PC-9 (cell line): ENCODE measurements at regions not wholly inside any gene's neighbourhood (a gene's known extent, or its start where the extent isn't known, plus 50 kb on each side); places are given as distances from the start of the nearest gene placed in this dataset.

Experiments used
- BruUV-seq: library from RNA; stranded (reverse); fragments of 400-500 nt; replicated peaks from 2 replicates; lab custom pipeline; 2021; lab: Mats Ljungman, UMichigan
- CTCF ChIA-PET: fragments of 300-600 bp; sonication (Branson Sonifier 250); formaldehyde crosslinking; loops from one replicate; lab custom pipeline; 2022; ENCODE audit warnings: antibody characterized with exemption; lab: Charles Lee
- POLR2A ChIA-PET: fragments of 300-600 bp; sonication (Branson Sonifier 250); formaldehyde crosslinking; loops from one replicate; lab custom pipeline; 2022; ENCODE audit warnings: antibody characterized with exemption; ENCODE audit not compliant: unreplicated experiment; lab: Charles Lee
- DNase-seq, 2 experiments: peaks; one replicate each; pipeline versions ENCODE4 v3.0.0 to v3.0.0-alpha.2; 2015 to 2022; ENCODE audit warnings: mixed read lengths in 1 of 2
- H2AFZ ChIP-seq: fragments of 200-600 bp; sonication (generic); 2 replicates; pipeline ENCODE4 v1.8.1; 2017; ENCODE audit warnings: antibody characterized with exemption
- H3F3A ChIP-seq: fragments of 200-600 bp; sonication (generic); 2 replicates; pipeline ENCODE4 v1.8.1; 2017; ENCODE audit warnings: antibody characterized with exemption, mild to moderate bottlenecking, low read depth; ENCODE audit not compliant: insufficient read depth
- H3K27ac ChIP-seq: fragments of 200-600 bp; sonication (generic); 2 replicates; pipeline ENCODE4 v1.6.1; 2016; ENCODE audit warnings: mixed run types
- H3K27me3 ChIP-seq: fragments of 200-600 bp; sonication (generic); 2 replicates; pipeline ENCODE4 v1.6.1; 2016; ENCODE audit warnings: low read depth, mixed run types; ENCODE audit not compliant: insufficient read depth
- H3K36me3 ChIP-seq: fragments of 200-600 bp; sonication (generic); 2 replicates; pipeline ENCODE4 v1.6.1; 2016; ENCODE audit warnings: low read depth, mixed run types
- H3K4me1 ChIP-seq: fragments of 200-600 bp; sonication (generic); replicated peaks from 2 replicates; pipeline ENCODE4 v1.6.1; 2016; ENCODE audit warnings: mixed run types; ENCODE audit not compliant: insufficient read depth
- H3K4me2 ChIP-seq: fragments of 200-600 bp; sonication (generic); 2 replicates; pipeline ENCODE4 v1.6.1; 2017; ENCODE audit warnings: mixed run types
- H3K4me3 ChIP-seq: fragments of 200-600 bp; sonication (generic); 2 replicates; pipeline ENCODE4 v1.6.1; 2016; ENCODE audit warnings: mixed run types
- H3K79me2 ChIP-seq: fragments of 200-600 bp; sonication (generic); 2 replicates; pipeline ENCODE4 v1.6.1; 2017; ENCODE audit warnings: low read depth, mixed run types
- H3K9me2 ChIP-seq: fragments of 200-600 bp; sonication (generic); 2 replicates; pipeline ENCODE4 v1.8.1; 2017; ENCODE audit warnings: mild to moderate bottlenecking; ENCODE audit not compliant: insufficient read depth
- H3K9me3 ChIP-seq: fragments of 200-600 bp; sonication (generic); 2 replicates; pipeline ENCODE4 v1.8.1; 2016; ENCODE audit warnings: low read depth; ENCODE audit not compliant: insufficient read depth
- H4K20me1 ChIP-seq: fragments of 200-600 bp; sonication (generic); 2 replicates; pipeline ENCODE4 v1.8.1; 2017; ENCODE audit not compliant: insufficient read depth
- EZH2 ChIP-seq: fragments of 200-600 bp; sonication (generic); IDR thresholded peaks from 2 replicates; pipeline ENCODE4 v1.8.0; 2017; ENCODE audit warnings: antibody characterized with exemption, low read depth
- intact Hi-C: fragments of 100-400 bp; cut with micrococcal nuclease; formaldehyde crosslinking; loops from one replicate; pipeline ENCODE4 v1.10.0; 2022; ENCODE audit not compliant: unreplicated experiment
- TF ChIP-seq, protein P1 (sequence below): fragments of 200-600 bp; sonication (generic); conservative IDR thresholded peaks from 2 replicates; pipeline ENCODE4 v1.6.1; 2017; ENCODE audit warnings: mixed run types, antibody characterized with exemption, mild to moderate bottlenecking, moderate library complexity

DNA sequence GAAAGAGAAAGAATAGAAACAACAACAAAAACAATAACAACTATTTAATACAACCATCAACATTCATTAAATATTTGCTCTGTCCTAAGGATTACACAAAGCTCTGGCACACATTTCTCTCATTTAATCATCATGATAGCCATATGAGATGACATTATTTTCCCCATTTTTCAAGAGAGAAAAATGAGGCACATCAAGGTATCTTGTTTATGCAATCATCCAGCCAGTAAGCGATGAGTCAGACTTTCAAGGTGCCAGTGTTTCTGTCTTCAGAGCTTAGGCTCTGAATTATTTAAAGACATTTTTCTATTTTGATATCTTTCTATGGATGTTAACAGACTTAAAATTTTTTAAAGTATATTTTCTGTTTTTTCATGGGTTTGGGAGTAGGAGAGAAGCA is 541.8 kb upstream of the SMIM31 start:
- H3K9me3 ChIP-seq = no peaks in the 10 kb centered on the region
- H3K4me3 ChIP-seq = no peak overlapping the region
- H3K4me2 ChIP-seq = no peak overlapping the region
- CTCF ChIA-PET = no interaction called here
- H3K27ac ChIP-seq = no peak overlapping the region
- H3K9me2 ChIP-seq = no peaks in the 10 kb centered on the region
- H3K36me3 ChIP-seq = no peaks in the 10 kb centered on the region
- TF ChIP-seq, protein P1, sequence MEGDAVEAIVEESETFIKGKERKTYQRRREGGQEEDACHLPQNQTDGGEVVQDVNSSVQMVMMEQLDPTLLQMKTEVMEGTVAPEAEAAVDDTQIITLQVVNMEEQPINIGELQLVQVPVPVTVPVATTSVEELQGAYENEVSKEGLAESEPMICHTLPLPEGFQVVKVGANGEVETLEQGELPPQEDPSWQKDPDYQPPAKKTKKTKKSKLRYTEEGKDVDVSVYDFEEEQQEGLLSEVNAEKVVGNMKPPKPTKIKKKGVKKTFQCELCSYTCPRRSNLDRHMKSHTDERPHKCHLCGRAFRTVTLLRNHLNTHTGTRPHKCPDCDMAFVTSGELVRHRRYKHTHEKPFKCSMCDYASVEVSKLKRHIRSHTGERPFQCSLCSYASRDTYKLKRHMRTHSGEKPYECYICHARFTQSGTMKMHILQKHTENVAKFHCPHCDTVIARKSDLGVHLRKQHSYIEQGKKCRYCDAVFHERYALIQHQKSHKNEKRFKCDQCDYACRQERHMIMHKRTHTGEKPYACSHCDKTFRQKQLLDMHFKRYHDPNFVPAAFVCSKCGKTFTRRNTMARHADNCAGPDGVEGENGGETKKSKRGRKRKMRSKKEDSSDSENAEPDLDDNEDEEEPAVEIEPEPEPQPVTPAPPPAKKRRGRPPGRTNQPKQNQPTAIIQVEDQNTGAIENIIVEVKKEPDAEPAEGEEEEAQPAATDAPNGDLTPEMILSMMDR = no peak
- no peak for TF ChIP-seq EZH2
- no peaks in the 10 kb centered on the region for H4K20me1 ChIP-seq
- H3K4me1 ChIP-seq = no peaks in the 10 kb centered on the region
- H3K27me3 ChIP-seq = no peaks in the 10 kb centered on the region
- no peak for DNase-seq
- POLR2A ChIA-PET = no interaction called here
- intact Hi-C loops = no loop called here
- H2AFZ ChIP-seq = no peak overlapping the region
- no TSS peak for BruUV-seq
- H3K79me2 ChIP-seq = no peaks in the 10 kb centered on the region
- no peaks in the 10 kb centered on the region for H3F3A ChIP-seq

- Histone ChIP-seq H2AFZ (no peak overlapping the region), H4K20me1 (no peaks in the 10 kb centered on the region), H3K27ac (no peak overlapping the region), H3K36me3 (no peaks in the 10 kb centered on the region), H3K4me1 (no peaks in the 10 kb centered on the region), H3K4me3 (no peak overlapping the region), H3K4me2 (no peak overlapping the region), H3F3A (no peaks in the 10 kb centered on the region), H3K9me2 (no peaks in the 10 kb centered on the region), H3K27me3 (no peaks in the 10 kb centered on the region), H3K79me2 (no peaks in the 10 kb centered on the region), H3K9me3 (no peaks in the 10 kb centered on the region)
- no peak for TF ChIP-seq EZH2
- TF ChIP-seq, protein P1 = no peak
- intact Hi-C loops = no loop called here
- ChIA-PET CTCF (no interaction called here), POLR2A (no interaction called here)
- DNase-seq = no peak
- BruUV-seq = no TSS peak
These were observed 541.2 kb upstream of the SMIM31 start for GRCh38 chr4:164212714-164213113.

- Histone ChIP-seq H3K9me2 (no peaks in the 10 kb centered on the region), H2AFZ (no peak overlapping the region), H3K9me3 (no peaks in the 10 kb centered on the region), H3K27me3 (no peaks in the 10 kb centered on the region), H3K36me3 (no peaks in the 10 kb centered on the region), H3K79me2 (no peaks in the 10 kb centered on the region), H3F3A (no peaks in the 10 kb centered on the region), H3K4me1 (no peaks in the 10 kb centered on the region), H4K20me1 (no peaks in the 10 kb centered on the region), H3K4me2 (no peak overlapping the region), H3K4me3 (no peak overlapping the region), H3K27ac (no peak overlapping the region)
- POLR2A ChIA-PET = no interaction called here
- TF ChIP-seq, protein P1 = no peak
- TF ChIP-seq EZH2 = no peak
- BruUV-seq = no TSS peak
- no peak for DNase-seq
- CTCF ChIA-PET = no interaction called here
- intact Hi-C loops = no loop called here
These were observed 538.7 kb upstream of the SMIM31 start for GRCh38 chr4:164215113-164215741.
